ENCODE measurements at regions not wholly inside any gene's neighbourhood (a gene's known extent, or its start where the extent isn't known, plus 50 kb on each side); places are given as distances from the start of the nearest gene placed in this dataset.

GRCh38 chr2:43127941-43128558 lies 98.4 kb downstream of the ZFP36L2 start:
- DNase-seq (ENCODE audit: low read depth), result no peak

- DNase-seq (ENCODE audit: low read depth), result no peak
Observed at GRCh38 chr2:43127208-43127940, 99.0 kb downstream of the ZFP36L2 start.

GRCh38 chr2:43126817-43127207 lies 99.6 kb downstream of the ZFP36L2 start:
- no peak for DNase-seq (ENCODE audit: low read depth)

- no peak for DNase-seq (ENCODE audit: low read depth)
Observed at GRCh38 chr2:43125090-43125998, 101.1 kb downstream of the ZFP36L2 start.

- no peak for DNase-seq (ENCODE audit: low read depth)
Observed at GRCh38 chr2:43124687-43125057, 101.7 kb downstream of the ZFP36L2 start.

GRCh38 chr2:43123981-43124686 lies 102.3 kb downstream of the ZFP36L2 start:
- DNase-seq (ENCODE audit: low read depth), result no peak

- DNase-seq (ENCODE audit: low read depth), result no peak
Observed at GRCh38 chr2:43123486-43123885, 102.9 kb downstream of the ZFP36L2 start.

GRCh38 chr2:43123028-43123427 lies 103.4 kb downstream of the ZFP36L2 start:
- no peak for DNase-seq (ENCODE audit: low read depth)

- DNase-seq (ENCODE audit: low read depth), result no peak
Observed at GRCh38 chr2:43121580-43122314, 104.7 kb downstream of the ZFP36L2 start.

- DNase-seq (ENCODE audit: low read depth), result no peak
Observed at GRCh38 chr2:43119303-43119702, 107.1 kb downstream of the ZFP36L2 start.

GRCh38 chr2:43117521-43118143 lies 108.8 kb downstream of the ZFP36L2 start:
- no peak for DNase-seq (ENCODE audit: low read depth)

- DNase-seq (ENCODE audit: low read depth), result no peak
Observed at GRCh38 chr2:43116988-43117387, 109.4 kb downstream of the ZFP36L2 start.

GRCh38 chr2:43115881-43116280 lies 110.5 kb downstream of the ZFP36L2 start:
- no peak for DNase-seq (ENCODE audit: low read depth)

- no peak for DNase-seq (ENCODE audit: low read depth)
Observed at GRCh38 chr2:43114210-43114609, 112.2 kb downstream of the ZFP36L2 start.

- no peak for DNase-seq (ENCODE audit: low read depth)
Observed at GRCh38 chr2:43111788-43112554, 114.4 kb downstream of the ZFP36L2 start.

GRCh38 chr2:43110442-43110871 lies 115.9 kb downstream of the ZFP36L2 start:
- DNase-seq (ENCODE audit: low read depth), result no peak

GRCh38 chr2:43109261-43109743 lies 117.1 kb downstream of the ZFP36L2 start:
- DNase-seq (ENCODE audit: low read depth), result no peak

- no peak for DNase-seq (ENCODE audit: low read depth)
Observed at GRCh38 chr2:43107679-43108078, 118.7 kb downstream of the ZFP36L2 start.

- no peak for DNase-seq (ENCODE audit: low read depth)
Observed at GRCh38 chr2:43106559-43107527, 119.6 kb downstream of the ZFP36L2 start.

Data from fibroblast of the conjunctiva (primary cell).